Neural crest cell (in vitro differentiated cells): ENCODE measurements at regions not wholly inside any gene's neighbourhood (a gene's known extent, or its start where the extent isn't known, plus 50 kb on each side); places are given as distances from the start of the nearest gene placed in this dataset.
A peak's percentile ranks its signal among the peaks of the same experiment; 100 is the strongest.

ENCODE experiments used
- DNase-seq: peaks from one replicate; pipeline ENCODE4 v3.0.0; 2021; ENCODE audit warnings: low read depth, mixed read lengths, low spot score
- H3K27ac Mint-ChIP-seq: one replicate; pipeline ENCODE4 v1.8.0; 2021; ENCODE audit warnings: mild to moderate bottlenecking, mixed read lengths; ENCODE audit not compliant: unreplicated experiment
- H3K27me3 Mint-ChIP-seq: 2 replicates; pipeline ENCODE4 v1.8.0; 2021; ENCODE audit warnings: low read depth, mild to moderate bottlenecking, mixed read lengths
- H3K36me3 Mint-ChIP-seq: 2 replicates; pipeline ENCODE4 v1.8.0; 2021; ENCODE audit warnings: low read depth, mild to moderate bottlenecking, mixed read lengths
- H3K4me1 Mint-ChIP-seq: 2 replicates; pipeline ENCODE4 v1.8.0; 2021; ENCODE audit warnings: mixed read lengths
- H3K4me3 Mint-ChIP-seq: one replicate; pipeline ENCODE4 v1.8.0; 2021; ENCODE audit warnings: mild to moderate bottlenecking, mixed read lengths
- H3K9me3 Mint-ChIP-seq: 2 replicates; pipeline ENCODE4 v1.8.0; 2021; ENCODE audit warnings: mixed read lengths
- CTCF ChIP-seq: fragments of 200-600 bp; sonication (generic); conservative IDR thresholded peaks from 2 replicates; pipeline ENCODE4 v1.5.0; 2021; ENCODE audit warnings: antibody characterized with exemption, mild to moderate bottlenecking

GRCh38 chr10:132124201-132124920 is 58.6 kb downstream of the JAKMIP3 start:
- peaks cover 3% of the 10 kb centered on the region for H3K27me3 Mint-ChIP-seq
- no peak overlapping the region for H3K27ac Mint-ChIP-seq
- no peak overlapping the region for H3K4me3 Mint-ChIP-seq
- H3K9me3 Mint-ChIP-seq: no peaks in the 10 kb centered on the region
- TF ChIP-seq CTCF: no peak
- DNase-seq: no peak
- no peaks in the 10 kb centered on the region for H3K36me3 Mint-ChIP-seq
- H3K4me1 Mint-ChIP-seq: peaks cover 12% of the 10 kb centered on the region

- no peak for DNase-seq
- TF ChIP-seq CTCF: no peak
- H3K27ac Mint-ChIP-seq: peak overlapping the region; percentile 67
- peaks cover 13% of the 10 kb centered on the region for H3K4me1 Mint-ChIP-seq
- no peaks in the 10 kb centered on the region for H3K36me3 Mint-ChIP-seq
- no peak overlapping the region for H3K4me3 Mint-ChIP-seq
- no peaks in the 10 kb centered on the region for H3K9me3 Mint-ChIP-seq
- H3K27me3 Mint-ChIP-seq: peaks cover 3% of the 10 kb centered on the region
These were observed 57.3 kb upstream of the DPYSL4 start for GRCh38 chr10:132129431-132129830.

GRCh38 chr10:132130286-132131265 is 56.2 kb upstream of the DPYSL4 start:
- no peak for DNase-seq
- Mint-ChIP-seq H3K4me3 (no peak overlapping the region), H3K4me1 (peaks cover 13% of the 10 kb centered on the region), H3K27me3 (peaks cover 3% of the 10 kb centered on the region), H3K36me3 (no peaks in the 10 kb centered on the region), H3K9me3 (no peaks in the 10 kb centered on the region), H3K27ac (no peak overlapping the region)
- no peak for TF ChIP-seq CTCF

GRCh38 chr10:132131581-132132420 is 54.9 kb upstream of the DPYSL4 start:
- Mint-ChIP-seq H3K36me3 (no peaks in the 10 kb centered on the region), H3K4me1 (peaks cover 13% of the 10 kb centered on the region), H3K27me3 (no peaks in the 10 kb centered on the region), H3K4me3 (no peak overlapping the region), H3K27ac (peak overlapping the region; percentile 13), H3K9me3 (no peaks in the 10 kb centered on the region)
- no peak for DNase-seq
- no peak for TF ChIP-seq CTCF

GRCh38 chr10:132132421-132132841 is 54.3 kb upstream of the DPYSL4 start:
- Mint-ChIP-seq H3K4me1 (peaks cover 13% of the 10 kb centered on the region), H3K27me3 (no peaks in the 10 kb centered on the region), H3K4me3 (no peak overlapping the region), H3K9me3 (no peaks in the 10 kb centered on the region), H3K36me3 (no peaks in the 10 kb centered on the region), H3K27ac (peak overlapping the region; percentile 13)
- TF ChIP-seq CTCF: no peak
- DNase-seq: no peak
